Activated naive CD8-positive, alpha-beta T cell treated with anti-CD3 and anti-CD28 coated beads, Interleukin-2, amount 50 U/mL, for 24 hours (primary cell): ENCODE measurements at regions not wholly inside any gene's neighbourhood (a gene's known extent, or its start where the extent isn't known, plus 50 kb on each side); places are given as distances from the start of the nearest gene placed in this dataset.
A peak's percentile ranks its signal among the peaks of the same experiment; 100 is the strongest.

ENCODE experiments used
- ATAC-seq: fragments of 150-1000 bp; cut with Tn5 transposase; one replicate; pipeline ENCODE4 v1.10.0; 2021
- DNase-seq: peaks from one replicate; pipeline ENCODE4 v3.0.0; 2021
- H3K27ac Mint-ChIP-seq: one replicate; pipeline ENCODE4 v1.8.0; 2021; ENCODE audit warnings: mild to moderate bottlenecking, mixed read lengths
- H3K27me3 Mint-ChIP-seq: one replicate; pipeline ENCODE4 v1.8.0; 2021; ENCODE audit warnings: mixed read lengths
- H3K36me3 Mint-ChIP-seq: one replicate; pipeline ENCODE4 v1.8.0; 2021; ENCODE audit warnings: low read depth, mixed read lengths
- H3K4me1 Mint-ChIP-seq: one replicate; pipeline ENCODE4 v1.8.0; 2021; ENCODE audit warnings: mixed read lengths
- H3K4me3 Mint-ChIP-seq: one replicate; pipeline ENCODE4 v1.8.0; 2021; ENCODE audit warnings: mild to moderate bottlenecking, moderate library complexity, mixed read lengths
- H3K9me3 Mint-ChIP-seq: one replicate; pipeline ENCODE4 v1.8.0; 2021; ENCODE audit warnings: mixed read lengths

DNA sequence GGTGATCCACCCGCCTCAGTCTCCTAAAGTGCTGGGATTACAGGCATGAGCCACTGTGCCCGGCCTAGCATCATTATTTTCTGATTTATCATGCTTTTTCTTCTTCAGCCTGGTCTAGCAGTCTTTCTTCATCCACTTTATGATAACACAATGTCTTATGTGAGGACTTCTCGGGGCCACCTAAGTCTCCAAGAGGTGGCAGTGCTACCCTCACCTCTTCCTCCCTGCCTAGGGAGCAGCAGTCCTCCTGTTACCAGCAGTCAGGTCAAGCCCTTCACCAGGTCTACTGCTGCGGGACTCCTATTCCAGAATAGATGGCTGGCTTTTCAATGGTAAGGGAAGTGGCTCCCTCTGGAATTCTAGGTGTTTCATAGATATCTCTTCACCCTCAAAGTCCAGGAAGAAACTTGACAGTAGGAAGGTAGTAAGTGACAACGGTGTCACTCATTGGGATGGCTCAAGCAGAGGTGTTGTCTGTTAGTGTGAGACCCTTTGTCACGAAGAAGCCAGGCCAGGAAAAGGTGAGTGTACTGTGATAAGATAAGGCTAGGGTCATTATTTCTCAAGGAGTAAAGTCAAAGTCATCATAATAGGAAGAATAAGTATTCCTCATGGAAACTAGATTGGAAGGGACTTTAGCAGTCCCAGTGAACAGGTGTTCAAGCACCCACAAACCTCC is 164.0 kb downstream of the KLF5 start:
- no peak overlapping the region for H3K4me3 Mint-ChIP-seq
- H3K4me1 Mint-ChIP-seq: peaks cover 23% of the 10 kb centered on the region
- no peaks in the 10 kb centered on the region for H3K36me3 Mint-ChIP-seq
- H3K27me3 Mint-ChIP-seq: peaks cover 13% of the 10 kb centered on the region
- DNase-seq (no peak), ATAC-seq (no peak)
- H3K9me3 Mint-ChIP-seq: no peaks in the 10 kb centered on the region
- peak overlapping the region; percentile 5 for H3K27ac Mint-ChIP-seq

DNA sequence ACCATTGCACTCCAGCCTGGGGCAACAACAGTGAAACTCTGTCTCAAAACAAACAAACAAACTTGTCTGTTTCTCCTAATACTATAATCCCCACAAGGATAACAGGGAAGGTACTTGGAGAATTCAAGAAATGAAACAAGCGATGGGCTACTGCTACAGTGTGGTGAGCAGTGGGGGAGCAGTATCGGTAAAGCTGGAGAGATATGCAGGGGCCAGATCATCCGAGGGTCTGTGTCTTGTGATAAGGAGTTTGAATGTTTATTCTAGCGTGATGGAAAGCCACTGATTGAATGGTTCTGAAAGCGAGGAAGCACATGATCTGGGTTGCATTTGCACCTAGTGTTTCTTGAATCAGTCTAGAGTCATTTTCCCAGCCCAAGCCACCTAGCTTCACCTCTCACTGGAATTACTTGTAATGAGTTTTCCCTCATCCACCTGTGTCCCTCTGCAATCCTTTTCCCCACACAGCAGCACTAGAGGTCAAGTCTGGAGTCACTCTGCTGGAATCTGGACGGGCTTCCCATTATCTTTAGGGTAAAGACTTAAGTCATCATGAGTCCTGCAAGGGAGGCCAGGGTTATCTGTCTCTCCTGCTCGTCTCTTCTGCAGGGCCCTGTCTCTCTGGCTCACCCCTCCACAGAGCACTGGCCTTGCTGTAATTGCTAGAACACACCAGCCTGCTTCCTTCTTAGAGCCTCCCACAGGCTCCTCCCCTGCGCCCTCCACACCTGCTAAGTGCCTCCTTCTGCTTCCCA is 162.3 kb downstream of the KLF5 start:
- ATAC-seq (no peak), DNase-seq (no peak)
- Mint-ChIP-seq H3K4me3 (no peak overlapping the region), H3K4me1 (peaks cover 23% of the 10 kb centered on the region), H3K36me3 (no peaks in the 10 kb centered on the region), H3K27me3 (peaks cover 13% of the 10 kb centered on the region), H3K27ac (no peak overlapping the region), H3K9me3 (no peaks in the 10 kb centered on the region)

DNA sequence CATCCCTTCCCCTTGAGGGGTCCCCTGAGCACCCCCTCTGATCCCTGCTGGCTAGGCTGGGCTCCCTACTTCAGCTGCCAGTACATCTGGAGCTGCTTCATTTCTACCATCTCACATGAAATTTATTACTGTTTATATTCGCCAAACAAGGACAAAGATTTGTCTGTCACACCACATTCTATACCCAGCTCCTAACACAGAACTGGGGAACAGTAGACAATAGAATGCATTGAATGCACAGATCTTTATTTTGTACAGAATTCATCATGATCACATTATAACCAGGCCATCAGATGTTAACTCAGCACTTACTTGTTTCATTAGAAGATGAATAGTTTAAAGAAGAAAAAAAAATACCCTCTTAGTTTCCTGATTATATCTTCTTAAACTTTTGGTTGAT is 159.4 kb downstream of the KLF5 start:
- Mint-ChIP-seq H3K9me3 (no peaks in the 10 kb centered on the region), H3K36me3 (no peaks in the 10 kb centered on the region), H3K4me1 (peaks cover 4% of the 10 kb centered on the region), H3K4me3 (no peak overlapping the region), H3K27ac (no peak overlapping the region), H3K27me3 (peaks cover 14% of the 10 kb centered on the region)
- DNase-seq (no peak), ATAC-seq (no peak)

DNA sequence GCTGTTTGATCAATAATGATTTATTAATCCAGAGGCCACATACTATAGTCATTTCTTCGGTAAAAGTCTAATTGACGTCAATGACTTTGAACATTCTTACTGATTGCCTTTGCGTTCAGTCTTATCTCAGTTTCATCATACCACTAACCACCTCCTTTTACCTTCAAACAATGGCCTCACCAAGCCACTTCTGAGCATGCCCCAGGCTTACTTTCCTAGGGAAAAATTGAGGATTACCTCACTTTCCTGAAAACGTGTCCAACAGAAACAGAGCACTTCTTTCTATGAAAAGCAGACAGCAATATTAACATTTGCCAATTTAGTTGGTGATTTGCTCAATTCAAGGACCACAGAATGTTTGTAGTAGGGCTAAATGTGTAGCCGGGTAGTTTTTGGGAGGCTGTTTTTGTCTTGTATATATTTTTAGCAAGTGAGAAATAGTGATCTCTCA is 157.6 kb downstream of the KLF5 start:
- ATAC-seq (no peak), DNase-seq (no peak)
- no peaks in the 10 kb centered on the region for H3K36me3 Mint-ChIP-seq
- no peak overlapping the region for H3K4me3 Mint-ChIP-seq
- peaks cover 10% of the 10 kb centered on the region for H3K27me3 Mint-ChIP-seq
- H3K4me1 Mint-ChIP-seq: peaks cover 5% of the 10 kb centered on the region
- no peak overlapping the region for H3K27ac Mint-ChIP-seq
- no peaks in the 10 kb centered on the region for H3K9me3 Mint-ChIP-seq

DNA sequence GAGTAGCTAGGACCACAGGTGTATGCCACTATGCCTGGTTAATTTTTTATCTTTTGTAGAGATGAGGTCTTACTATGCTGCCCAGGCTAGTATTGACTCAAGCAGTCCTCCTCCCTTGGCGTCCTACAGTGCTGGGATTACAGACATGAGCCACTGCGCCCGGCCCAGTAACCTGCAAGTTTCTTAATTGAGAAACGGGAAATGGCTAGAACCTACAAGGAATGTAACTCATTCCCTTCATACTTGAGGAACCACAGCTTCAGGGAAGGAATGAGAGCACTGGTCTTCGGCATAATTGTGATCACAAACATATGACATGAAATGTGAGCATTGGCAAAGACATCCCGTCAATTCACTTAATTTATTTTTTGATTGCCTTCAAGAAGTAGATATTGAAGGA is 157.0 kb downstream of the KLF5 start:
- no peak overlapping the region for H3K27ac Mint-ChIP-seq
- H3K9me3 Mint-ChIP-seq: no peaks in the 10 kb centered on the region
- peaks cover 5% of the 10 kb centered on the region for H3K4me1 Mint-ChIP-seq
- ATAC-seq: no peak
- H3K36me3 Mint-ChIP-seq: no peaks in the 10 kb centered on the region
- no peak overlapping the region for H3K4me3 Mint-ChIP-seq
- peaks cover 6% of the 10 kb centered on the region for H3K27me3 Mint-ChIP-seq
- no peak for DNase-seq

DNA sequence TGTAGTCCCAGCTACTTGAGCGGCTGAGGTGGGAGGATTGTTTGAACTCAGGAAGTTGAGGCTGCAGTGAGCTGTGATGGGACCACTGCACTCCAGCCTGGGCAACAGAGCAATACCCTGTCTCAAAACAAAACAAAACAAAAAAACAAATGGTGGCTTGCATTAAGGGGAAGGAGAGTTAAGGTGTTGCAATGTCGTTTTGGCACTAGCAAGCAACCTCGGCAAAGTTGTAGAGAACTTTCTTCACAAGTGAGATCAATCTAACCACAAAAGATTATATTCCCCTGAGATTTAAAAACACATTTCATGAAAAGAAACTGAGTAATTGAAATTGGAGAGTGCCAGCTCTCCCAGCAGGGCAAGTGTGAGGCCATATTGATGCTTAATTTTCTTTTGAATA is 153.7 kb downstream of the KLF5 start:
- ATAC-seq (no peak), DNase-seq (no peak)
- Mint-ChIP-seq H3K9me3 (no peaks in the 10 kb centered on the region), H3K4me1 (peaks cover 5% of the 10 kb centered on the region), H3K27ac (no peak overlapping the region), H3K27me3 (peaks cover 1% of the 10 kb centered on the region), H3K4me3 (no peak overlapping the region), H3K36me3 (no peaks in the 10 kb centered on the region)

DNA sequence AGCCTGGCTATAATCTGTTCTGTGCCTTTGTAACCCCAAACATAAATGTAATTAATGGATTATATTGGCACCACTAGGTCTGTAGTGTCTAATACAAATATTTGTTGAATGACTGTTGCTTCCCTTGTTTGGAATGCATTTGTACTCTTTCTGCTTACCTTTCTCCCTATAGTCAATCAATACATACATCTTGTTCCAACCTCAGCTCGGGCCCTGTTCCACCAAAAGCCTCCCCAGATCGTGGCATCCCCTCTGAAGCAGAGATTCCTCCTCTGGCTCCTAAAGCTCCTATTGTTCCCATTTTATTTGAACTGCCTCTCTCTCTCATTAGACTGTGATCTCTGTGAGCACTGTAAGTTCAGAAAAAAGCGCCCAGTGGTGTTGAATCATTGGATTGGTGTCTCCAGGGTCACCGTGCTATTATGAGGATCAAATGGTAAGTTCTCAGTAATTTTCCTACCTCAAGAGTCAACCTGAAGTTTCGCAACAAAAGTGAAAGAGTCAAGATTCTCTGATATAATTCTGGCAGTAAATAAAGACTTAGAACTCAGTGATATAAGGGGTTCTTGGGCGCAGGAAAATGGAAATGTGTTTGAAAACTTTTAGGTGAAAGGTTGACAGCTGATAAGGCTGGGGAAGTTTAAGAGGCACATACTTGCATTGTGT is 151.5 kb downstream of the KLF5 start:
- H3K9me3 Mint-ChIP-seq: no peaks in the 10 kb centered on the region
- DNase-seq: no peak
- H3K27me3 Mint-ChIP-seq: peaks cover 1% of the 10 kb centered on the region
- H3K4me3 Mint-ChIP-seq: no peak overlapping the region
- no peak for ATAC-seq
- no peaks in the 10 kb centered on the region for H3K36me3 Mint-ChIP-seq
- no peak overlapping the region for H3K27ac Mint-ChIP-seq
- H3K4me1 Mint-ChIP-seq: peaks cover 5% of the 10 kb centered on the region

DNA sequence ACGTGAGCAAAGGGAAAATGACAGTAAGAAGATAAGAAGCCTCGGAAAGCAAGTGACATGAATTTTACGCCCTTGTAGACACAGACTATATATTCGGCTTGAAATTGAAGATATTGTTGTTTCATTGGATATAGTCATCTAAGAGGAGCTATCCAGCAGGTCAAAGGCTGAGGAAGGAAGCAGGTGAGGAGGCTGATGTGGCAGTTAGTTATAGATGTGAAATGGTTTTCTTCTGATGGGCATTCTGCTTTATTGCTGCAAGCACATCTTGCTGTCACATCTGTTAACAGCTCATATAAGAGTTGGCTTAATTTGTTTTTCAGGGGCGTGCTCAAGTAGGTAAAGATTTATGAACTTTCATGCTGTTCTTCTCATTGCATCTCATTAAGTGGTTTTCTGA is 146.1 kb downstream of the KLF5 start:
- Mint-ChIP-seq H3K9me3 (no peaks in the 10 kb centered on the region), H3K4me1 (no peaks in the 10 kb centered on the region), H3K27ac (no peak overlapping the region), H3K36me3 (no peaks in the 10 kb centered on the region), H3K27me3 (peaks cover 7% of the 10 kb centered on the region), H3K4me3 (no peak overlapping the region)
- no peak for DNase-seq
- ATAC-seq: no peak

DNA sequence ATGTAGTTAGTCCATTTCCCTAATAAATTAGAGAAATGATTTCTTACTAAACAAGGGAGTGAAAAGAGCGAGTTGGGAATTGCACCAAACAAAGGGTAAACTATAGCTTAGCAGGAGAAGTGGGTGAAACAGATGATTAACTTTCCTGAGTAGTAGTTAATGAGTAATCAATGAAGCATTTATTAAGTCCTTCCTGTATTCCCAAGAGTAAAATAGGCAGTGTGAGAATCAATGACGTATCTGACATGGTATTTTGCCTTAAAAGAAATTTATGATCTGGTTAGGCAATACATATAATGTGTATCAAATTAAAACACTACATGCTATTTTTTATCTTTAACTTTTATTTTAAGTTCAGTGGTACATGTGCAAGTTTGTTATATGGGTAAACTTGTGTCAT is 142.8 kb downstream of the KLF5 start:
- ATAC-seq (no peak), DNase-seq (no peak)
- Mint-ChIP-seq H3K4me1 (no peaks in the 10 kb centered on the region), H3K9me3 (no peaks in the 10 kb centered on the region), H3K27me3 (peaks cover 7% of the 10 kb centered on the region), H3K27ac (no peak overlapping the region), H3K36me3 (no peaks in the 10 kb centered on the region), H3K4me3 (no peak overlapping the region)

DNA sequence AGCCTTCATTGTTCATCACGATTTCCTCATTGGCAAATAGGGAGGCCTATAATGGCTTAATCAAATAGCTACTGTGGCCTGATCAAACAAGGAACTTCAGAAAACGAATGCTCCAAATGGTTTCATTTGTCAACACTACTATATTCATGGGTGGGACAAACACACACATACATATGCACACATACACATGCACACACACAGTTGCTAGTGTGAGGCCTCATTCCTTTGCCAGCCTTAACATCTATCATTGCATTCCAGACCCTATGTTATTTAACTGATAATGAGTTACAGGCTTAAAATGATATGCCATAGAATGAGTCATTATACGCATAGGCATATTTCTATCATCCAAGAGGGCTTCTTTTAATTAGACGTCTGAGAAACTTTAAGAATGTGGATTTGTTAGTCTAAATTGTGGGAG is 140.2 kb downstream of the KLF5 start:
- Mint-ChIP-seq H3K27me3 (peaks cover 8% of the 10 kb centered on the region), H3K4me3 (no peak overlapping the region), H3K4me1 (no peaks in the 10 kb centered on the region), H3K27ac (no peak overlapping the region), H3K36me3 (no peaks in the 10 kb centered on the region), H3K9me3 (no peaks in the 10 kb centered on the region)
- no peak for ATAC-seq
- no peak for DNase-seq

DNA sequence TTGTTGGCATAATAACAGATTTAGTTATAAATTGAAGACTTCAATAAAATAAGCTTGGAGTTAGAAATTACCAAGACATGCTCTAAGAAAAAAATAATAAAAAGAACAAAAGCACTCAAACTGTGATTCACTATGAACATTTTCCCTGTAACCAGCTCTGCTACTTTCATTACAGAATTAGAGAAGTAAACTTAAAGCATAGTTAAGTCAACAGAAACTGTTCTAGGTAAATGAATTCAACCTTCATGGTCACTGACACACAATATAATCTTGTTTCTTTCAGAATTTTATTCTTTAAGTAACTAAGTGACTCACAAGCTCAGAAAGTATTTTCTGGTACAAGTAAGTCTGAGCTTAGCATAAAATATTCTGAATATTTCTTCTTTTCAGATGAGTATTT is 136.3 kb downstream of the KLF5 start:
- Mint-ChIP-seq H3K9me3 (no peaks in the 10 kb centered on the region), H3K4me3 (no peak overlapping the region), H3K36me3 (no peaks in the 10 kb centered on the region), H3K4me1 (peaks cover under 1% of the 10 kb centered on the region), H3K27ac (no peak overlapping the region), H3K27me3 (peaks cover 5% of the 10 kb centered on the region)
- DNase-seq (no peak), ATAC-seq (no peak)

DNA sequence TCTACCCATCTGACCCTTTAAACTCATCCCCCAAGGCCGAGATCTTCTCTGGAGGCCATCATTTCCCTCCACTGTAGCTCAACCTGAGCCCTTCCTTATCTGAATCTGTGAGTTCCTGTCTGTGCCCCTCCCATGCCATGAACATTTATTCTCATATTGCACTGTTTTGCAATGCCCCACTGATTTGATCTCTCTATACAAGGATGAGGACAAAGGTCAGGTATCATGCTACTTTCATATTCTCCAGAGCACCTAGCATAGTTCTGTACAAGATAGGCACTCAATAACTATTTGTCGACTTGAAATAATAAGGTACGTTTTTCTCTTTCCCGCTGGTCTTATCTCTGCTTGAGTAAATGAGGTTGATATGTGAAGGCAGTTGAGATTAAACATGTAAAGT is 135.5 kb downstream of the KLF5 start:
- ATAC-seq: no peak

DNA sequence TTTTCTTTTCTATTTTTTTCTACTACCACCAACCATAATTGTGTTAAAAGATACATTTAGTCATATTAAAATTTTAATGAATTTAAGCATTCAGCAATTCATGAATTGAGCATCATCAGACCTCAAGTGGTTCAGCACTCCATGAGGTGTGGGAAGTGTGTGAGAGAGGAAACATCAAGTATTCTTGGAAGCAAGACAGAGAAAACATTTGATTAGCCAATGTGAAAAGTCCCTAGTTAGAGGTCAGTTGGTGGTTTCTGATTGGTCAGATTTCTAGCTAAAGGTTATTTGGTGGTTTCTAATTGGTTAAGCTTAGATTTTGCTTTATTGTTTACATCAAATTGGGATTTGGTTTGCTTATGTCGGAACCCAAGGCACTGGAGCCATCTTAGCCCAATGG is 134.7 kb downstream of the KLF5 start:
- Mint-ChIP-seq H3K9me3 (no peaks in the 10 kb centered on the region), H3K27ac (no peak overlapping the region), H3K4me1 (peaks cover 3% of the 10 kb centered on the region), H3K4me3 (no peak overlapping the region), H3K27me3 (peaks cover 5% of the 10 kb centered on the region), H3K36me3 (no peaks in the 10 kb centered on the region)
- DNase-seq: no peak
- ATAC-seq: no peak

More for the DNA sequence above, 135.5 kb downstream of the KLF5 start:
- Mint-ChIP-seq H3K9me3 (no peaks in the 10 kb centered on the region), H3K4me1 (peaks cover 3% of the 10 kb centered on the region), H3K4me3 (no peak overlapping the region), H3K36me3 (no peaks in the 10 kb centered on the region), H3K27me3 (peaks cover 5% of the 10 kb centered on the region), H3K27ac (no peak overlapping the region)
- no peak for DNase-seq

DNA sequence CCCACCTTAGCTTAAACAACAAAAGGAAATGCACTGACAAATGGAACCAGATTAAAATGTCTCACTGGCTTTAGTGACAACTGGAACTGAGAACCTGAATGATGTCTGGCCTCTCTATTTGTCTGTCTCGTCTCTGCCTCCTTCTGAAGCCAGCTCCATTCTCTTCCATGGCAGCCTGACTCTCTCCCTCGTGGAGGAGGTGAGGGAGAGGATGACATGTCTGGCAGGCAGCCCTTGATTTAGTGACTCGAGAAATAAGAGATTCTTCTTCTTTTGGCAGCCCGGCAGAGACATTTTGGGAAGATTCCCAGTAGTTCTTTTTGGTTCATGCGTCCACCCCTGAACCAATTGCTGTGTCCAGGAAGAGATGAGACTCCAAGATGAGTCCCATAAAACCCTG is 131.7 kb downstream of the KLF5 start:
- no peak overlapping the region for H3K4me3 Mint-ChIP-seq
- ATAC-seq (no peak), DNase-seq (no peak)
- H3K9me3 Mint-ChIP-seq: no peaks in the 10 kb centered on the region
- peaks cover 3% of the 10 kb centered on the region for H3K4me1 Mint-ChIP-seq
- peaks cover 5% of the 10 kb centered on the region for H3K27me3 Mint-ChIP-seq
- H3K27ac Mint-ChIP-seq: no peak overlapping the region
- H3K36me3 Mint-ChIP-seq: no peaks in the 10 kb centered on the region

DNA sequence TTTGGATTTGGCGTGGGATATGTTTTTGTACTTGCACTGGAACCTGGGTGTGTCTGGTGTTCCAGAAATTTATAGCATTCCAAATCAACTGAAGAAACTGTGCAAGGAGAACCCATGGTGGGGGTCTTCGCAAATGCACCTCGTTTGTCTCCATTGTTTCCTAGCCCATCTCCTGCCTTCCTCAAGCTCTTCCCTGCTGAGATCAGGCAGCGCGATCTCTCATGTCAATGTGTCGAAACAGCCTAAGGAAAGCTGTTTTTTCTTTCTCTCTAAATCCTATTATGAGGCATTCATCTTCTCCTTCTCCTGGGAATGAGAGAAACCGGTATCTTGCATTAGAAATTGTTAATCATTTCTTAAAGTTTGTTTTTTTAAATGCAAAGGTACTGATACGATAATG is 131.0 kb downstream of the KLF5 start:
- Mint-ChIP-seq H3K27ac (no peak overlapping the region), H3K4me3 (no peak overlapping the region), H3K27me3 (peaks cover 5% of the 10 kb centered on the region), H3K9me3 (no peaks in the 10 kb centered on the region), H3K36me3 (no peaks in the 10 kb centered on the region), H3K4me1 (peaks cover 3% of the 10 kb centered on the region)
- no peak for ATAC-seq
- no peak for DNase-seq
